ENCODE measurements at regions not wholly inside any gene's neighbourhood (a gene's known extent, or its start where the extent isn't known, plus 50 kb on each side); places are given as distances from the start of the nearest gene placed in this dataset.
"Not testable (repeated sequence)": the region's sequence is repeated elsewhere in the genome, so short reads cannot be mapped to it uniquely, and the experiment has no call there.

DNA sequence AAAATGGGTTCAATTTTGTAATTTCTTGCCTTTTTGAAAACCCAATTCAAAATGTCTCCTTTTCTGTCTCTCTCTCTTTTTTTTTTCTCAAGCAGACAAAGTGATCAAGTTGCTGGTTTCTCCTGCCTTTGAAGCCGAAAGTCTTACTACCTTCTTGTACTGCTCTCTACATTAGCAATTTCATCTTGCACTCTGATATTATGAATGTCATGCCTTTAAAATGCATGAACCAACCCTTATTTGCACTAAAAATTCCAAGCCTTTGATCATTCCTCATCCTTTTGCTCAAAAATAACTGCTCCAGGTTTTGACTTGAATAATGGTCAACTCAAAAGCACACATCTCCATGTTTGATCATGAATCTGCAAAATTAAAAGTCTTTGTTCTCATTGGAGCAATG is 125.2 kb downstream of the CETN3 start:
- DNase-seq, result no peak

DNA sequence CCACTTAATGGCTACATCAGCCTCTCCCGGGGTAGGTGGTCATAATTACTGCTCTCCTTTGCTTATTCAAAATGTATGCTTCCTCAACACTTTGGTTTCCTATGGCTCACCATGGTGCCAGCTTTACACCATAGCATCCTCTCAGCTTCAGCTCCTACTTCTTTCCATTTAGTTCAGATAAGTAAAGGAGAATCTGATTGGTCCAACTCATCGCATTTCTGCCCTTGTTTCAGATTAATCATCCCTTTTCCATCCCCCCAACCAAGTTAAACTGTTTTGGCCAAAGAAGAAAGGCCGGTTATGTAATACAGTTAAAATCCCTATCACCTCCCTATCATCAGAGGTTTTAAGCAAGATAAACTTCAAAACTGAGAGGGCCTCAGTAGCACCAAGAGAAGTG is 130.5 kb downstream of the CETN3 start:
- no peak for DNase-seq

DNA sequence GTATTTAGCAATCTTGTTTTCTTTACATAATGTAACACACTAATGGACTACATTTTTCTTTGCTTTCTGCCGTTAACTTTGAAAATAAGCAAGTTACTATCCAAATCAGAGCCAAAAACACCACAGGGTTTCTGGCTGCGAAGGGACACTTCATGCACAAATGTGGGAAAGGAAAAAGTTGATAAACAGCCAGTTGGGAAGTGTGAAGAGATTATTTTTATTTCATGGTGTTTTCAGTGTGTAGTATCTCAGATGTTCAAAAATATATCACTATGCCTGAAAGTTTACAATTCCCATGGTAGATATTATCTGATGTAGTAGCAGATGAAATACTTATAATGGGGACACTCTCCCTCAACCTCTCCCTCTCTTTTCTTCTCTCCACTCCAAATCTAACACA is 135.3 kb downstream of the CETN3 start:
- no peak for DNase-seq

DNA sequence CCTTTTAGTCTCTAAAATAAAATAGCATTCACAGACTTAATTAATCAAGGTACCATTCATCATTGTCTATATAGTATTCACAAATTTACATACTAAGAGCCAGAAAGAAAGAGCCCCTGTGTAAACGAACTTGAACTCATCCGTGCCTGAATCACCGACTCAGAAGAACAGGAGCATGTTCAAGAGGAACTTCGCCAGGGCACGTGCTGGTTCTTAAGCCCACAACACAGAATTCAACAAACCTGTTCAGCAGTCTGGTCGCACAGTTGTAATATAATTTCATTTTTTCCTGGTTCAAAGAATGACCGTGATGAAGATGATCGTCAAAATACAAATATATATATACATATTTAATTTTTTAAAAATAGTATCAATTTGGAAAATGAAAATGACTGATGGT is 141.9 kb downstream of the CETN3 start:
- DNase-seq, result no peak

DNA sequence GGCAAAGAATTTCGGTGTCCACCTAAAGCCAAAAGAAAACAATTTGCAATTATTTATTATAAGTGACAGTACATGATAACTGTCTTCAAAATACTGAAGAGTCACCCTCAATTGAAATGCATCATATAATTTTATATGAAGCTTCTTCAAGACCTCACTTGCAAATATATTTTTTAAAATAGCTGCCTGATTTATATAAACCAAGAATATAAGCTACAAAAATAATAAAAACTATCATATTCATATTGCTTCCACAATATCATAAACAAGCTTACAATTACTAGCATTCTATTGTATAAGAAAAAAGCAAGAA is 144.1 kb downstream of the CETN3 start:
- DNase-seq, result no peak

DNA sequence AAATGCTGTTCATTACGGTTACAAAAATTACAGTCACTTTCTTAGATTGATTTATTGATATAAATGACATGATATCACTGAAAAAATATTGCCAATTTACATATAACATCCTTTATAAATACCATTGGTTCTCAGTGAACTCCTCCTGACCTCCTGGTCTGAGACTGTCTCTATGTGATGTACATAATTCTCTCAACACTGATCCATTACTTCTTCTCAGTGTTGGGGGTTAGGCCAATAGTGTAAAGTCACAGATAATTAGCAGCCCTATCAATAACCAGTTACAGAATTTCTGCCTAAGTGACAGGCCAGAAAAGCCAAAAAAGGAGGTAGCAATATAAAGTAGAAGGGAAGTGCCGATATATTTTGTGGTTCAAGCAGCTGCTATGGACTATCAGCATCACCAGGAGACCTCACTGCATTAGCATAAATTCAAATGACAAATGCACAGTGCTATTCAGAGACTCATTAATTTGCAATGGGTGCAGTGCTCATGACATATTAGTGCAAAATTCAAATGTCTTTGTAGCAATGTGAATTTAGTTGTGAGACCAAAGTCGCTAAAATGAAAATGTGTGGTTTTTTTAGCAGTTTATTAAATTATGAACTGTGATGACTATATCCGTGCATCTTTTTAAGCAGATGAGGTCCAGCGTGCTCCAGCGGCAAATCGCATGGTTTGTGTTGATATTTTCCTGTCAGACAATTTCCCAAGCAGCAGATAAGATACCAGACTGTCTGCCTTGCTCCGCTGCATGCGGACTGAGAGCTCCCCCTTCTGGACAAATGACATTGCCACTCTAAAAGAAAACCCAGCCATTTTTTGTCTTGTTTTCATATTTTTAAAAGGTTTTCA is 144.6 kb downstream of the CETN3 start:
- DNase-seq, result peak; percentile 70

DNA sequence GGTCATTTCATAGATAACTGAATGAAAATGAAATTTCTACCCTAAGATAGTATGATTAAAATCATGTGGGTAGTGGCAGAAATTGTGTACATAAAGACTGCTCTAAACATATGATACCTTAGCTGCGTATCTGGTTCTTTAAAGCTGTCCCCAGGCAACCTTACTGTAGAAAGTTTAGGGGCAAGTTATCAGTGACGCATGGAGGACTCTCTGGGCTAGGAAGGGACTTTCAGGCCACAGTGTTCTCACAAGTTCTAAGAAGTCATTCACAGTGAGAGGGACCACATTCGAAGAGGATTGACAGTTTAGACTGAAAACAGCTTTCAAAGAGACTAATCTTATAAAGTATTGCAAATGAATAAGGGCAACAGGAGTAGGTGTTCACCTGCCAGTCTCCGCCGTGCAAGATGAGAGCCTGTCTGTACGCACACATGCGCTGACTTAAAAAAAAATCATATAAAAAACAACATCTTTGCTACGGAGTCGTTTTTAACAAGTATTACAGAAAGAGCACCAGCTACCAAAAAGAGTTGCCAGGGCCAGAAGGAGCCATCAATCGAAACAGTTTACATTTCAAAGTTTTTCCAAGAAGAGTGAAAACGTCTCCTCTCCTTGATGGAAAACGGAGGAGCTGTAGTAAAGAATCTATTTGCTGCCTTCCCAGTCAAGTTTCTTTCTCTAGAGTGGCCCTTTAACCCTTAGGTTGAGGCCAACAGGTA is 146.3 kb downstream of the CETN3 start:
- DNase-seq, result no peak

DNA sequence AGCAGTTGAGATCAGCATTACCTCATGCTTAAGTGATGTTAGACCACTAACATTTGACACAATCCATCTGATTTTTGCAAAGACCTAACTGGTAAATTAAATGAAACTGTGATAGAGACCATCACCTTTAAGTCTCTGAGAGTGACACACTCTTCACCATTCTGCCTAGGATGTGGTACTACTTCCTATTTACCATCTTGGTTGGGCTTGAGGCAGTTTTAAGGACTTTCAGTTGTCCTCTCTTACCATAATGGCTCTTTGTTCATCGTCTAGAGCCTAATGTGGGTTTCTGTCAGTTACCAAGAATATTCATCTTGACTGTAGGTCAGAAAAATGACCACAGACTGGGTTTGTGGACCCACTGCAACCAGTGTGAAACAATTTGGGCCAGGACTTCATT is 158.1 kb downstream of the CETN3 start:
- DNase-seq, result no peak

DNA sequence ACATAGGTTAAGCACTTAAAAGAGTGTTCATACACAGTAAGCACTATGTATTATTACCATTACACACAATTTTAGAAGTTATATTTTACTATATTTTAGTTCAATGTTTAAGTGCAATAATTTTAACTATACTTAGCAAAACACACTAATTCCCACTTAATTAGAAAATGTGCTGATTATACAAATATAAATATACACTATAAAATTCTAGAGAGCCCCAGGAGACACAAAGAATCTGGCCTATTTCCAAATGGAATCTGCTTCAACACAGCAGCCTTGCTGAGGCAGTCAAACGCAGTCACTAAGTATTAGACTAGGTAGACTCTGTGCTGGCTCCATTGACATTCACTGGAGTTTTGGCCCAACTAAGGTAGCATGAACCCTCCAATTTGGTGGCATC is 160.9 kb downstream of the CETN3 start:
- no peak for DNase-seq

DNA sequence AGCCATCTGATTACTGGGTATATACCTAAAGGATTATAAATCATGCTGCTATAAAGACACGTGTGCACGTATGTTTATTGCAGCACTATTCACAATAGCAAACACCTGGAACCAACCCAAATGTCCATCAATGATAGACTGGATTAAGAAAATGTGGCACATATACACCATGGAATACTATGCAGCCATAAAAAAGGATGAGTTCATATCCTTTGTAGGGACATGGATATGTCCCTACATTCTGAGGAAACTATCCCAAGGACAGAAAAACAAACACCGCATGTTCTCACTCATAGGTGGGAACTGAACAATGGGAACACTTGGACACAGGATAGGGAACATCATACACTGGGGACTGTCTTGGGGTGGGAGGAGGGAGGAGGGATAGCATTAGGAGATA is 165.7 kb downstream of the CETN3 start:
- not testable (repeated sequence) for DNase-seq

DNA sequence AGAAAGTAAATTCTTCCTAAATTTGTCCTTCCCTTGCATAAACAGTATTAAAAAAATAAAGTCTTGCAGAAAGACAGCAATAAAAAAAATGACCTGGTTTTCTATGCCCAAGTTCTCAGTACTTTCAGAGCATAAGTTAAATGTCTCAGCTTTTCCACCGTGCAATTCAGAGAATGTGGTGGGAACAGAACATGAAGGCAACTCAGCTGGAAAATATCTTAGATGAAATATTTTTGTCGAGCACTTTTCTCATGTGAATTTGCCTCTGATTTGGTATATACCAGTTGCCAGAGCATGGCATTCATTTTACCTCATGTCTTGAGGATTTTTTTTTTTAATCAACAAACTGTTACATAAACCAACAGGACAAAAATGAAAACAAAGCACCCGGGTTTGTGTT is 176.1 kb downstream of the CETN3 start:
- no peak for DNase-seq

DNA sequence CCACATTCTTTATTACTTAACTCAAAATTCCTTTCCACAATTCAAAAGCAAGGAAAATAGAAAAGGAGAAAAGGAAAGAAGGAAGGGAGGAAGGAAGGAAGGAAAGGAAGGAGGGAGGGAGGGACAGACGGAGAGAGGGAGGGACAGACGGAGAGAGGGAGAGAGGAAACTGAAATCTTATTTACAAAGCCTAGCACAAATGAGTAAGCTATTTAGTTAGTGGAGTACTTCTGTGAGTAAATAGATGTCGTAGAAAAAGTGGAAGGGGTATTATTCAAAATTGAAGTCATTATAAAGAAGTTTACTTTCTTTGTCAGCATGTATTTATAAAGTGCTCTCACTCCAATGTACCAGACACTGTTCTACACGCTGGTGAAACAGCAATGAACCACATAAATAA is 177.9 kb downstream of the CETN3 start:
- DNase-seq, result no peak

DNA sequence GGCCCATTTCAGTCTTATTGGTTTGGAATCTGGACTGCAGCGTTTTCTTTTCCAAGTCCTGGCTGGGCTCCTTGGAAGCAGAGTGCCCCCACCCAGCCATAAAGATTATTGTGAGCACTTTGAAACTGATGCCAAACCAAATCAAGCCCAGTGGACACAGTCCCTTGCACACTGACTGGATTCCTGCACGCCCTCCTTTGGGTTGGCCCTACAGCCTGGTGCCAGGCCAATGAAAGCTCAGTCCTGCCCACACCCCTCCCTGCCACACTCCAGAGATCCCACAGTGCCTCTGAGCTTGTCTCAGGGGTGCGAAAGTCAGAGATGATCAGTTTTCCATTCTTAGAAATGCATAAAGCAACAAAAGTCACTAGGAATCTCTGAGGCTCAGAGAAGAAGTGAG is 181.9 kb downstream of the CETN3 start:
- DNase-seq, result no peak

DNA sequence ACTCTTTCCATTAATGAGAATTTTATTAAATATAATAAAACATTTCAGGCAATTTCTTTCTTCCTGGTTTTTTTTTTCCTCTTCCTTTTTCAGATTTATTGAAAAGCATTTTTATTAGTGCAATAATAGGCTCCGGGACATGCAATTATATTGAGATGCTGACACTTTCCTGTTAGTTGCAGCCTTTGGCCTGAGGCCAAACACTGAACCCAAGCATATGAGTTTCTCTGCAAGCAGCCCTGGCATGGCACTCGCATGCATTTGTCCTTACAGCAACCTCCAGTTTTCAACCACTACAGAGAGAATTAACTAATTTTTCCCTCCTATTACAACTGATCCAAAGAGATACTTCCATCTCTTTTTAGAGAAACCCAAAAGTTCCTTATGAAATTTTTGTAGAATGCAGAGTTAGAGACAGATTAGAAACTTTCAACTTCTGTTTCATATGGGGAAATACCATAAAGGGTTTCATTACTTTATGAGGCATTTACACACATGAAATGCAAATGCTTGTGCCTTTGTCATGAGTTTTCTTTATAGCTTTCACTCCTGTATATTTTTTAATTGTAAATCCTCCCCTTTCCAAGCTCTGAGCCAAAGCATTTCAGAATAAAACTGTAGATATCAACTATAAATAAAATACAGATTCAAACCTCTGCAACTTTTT is 183.0 kb downstream of the CETN3 start:
- no peak for DNase-seq

DNA sequence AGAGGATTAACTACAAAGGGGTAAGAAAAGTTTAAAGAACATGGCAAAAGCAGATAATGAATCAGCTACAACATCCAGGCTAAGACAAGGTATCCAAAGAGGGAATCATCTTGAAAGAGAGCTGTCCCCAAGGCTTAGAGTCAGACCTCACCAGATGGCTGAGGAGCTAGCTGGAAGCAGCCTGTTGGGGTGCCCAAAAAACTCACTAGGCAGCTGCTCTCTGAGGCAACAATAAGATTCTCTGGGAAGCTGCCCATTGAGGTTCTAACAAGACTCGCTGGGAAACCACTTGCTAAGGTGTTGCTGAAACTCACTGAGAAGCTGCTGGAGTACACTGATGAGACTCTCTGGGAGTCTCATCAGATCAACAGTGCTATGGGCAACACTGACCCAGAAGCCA is 185.2 kb downstream of the CETN3 start:
- DNase-seq, result no peak

DNA sequence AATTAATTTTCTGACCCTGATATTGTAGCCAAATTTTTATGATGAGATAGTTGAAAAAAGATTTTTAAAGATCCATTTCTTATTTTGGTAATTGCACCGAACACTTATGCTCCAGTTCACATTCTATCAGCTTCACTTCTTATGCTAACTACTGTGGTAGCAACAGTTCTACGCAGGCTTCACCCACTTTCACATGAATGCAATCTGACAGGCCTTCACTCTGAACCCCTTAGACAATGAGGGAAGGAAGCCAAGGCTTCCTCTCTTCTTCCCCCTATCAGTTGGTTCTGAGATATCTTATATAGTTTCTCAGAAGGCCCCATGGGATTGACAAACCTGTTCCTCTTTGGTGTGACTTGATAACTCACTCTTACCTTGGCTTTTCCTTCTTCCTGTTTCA is 185.8 kb downstream of the CETN3 start:
- DNase-seq, result no peak

DNA sequence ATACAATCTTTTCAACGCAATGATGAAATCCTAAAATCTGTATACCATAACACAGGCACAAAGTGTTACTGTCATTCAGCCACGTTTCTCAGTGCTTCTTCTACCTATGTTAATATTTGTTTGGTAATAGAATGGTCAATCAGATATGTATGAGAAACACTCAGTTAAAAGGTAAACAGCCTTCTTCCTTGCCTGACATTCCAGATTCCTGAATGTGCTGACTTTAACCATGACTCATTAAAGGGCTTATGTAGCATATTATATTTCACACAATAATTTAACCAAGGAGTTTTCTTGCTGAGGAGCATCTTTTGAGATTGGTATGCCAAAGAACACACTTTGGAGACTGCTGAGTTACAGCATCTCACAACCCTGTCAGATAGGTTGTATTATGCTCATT is 187.6 kb downstream of the CETN3 start:
- DNase-seq, result no peak

DNA sequence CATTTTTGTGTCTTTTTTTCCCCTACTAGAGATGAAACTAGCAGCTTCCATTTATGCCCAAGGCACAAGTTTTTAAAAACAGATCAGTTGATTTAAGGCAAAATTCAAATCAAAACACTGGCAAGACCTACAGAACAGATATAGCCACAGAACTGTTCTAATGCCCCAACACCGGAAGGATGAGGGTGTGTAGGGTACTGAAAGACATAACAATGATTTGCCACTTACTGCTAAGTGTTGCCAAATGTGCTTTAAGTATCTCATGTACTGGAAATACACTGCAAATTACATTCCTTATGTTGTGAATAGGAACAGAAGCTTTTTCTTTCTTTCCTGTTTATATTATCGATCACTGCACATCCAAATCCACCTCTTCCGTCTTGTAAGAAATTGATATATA is 189.0 kb downstream of the CETN3 start:
- no peak for DNase-seq

DNA sequence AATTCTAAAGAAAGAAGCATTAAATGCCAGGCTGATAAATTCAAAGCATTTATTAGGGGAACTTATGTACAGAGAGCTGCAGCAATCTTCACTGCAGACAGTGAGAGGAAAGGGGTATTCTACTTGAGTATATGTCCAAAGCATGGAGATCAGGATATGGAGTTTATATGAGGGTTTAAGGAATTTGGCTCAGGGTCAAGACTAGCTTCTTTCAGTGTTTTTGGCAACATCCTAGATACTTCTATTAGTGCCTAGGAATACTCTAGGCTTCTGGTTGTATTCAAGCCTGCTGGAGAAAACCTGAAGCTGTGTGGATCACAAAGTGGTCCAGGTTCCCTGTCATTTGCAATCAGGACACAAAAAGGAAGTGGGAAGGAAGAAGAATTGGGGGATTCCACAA is 194.6 kb downstream of the CETN3 start:
- no peak for DNase-seq

DNA sequence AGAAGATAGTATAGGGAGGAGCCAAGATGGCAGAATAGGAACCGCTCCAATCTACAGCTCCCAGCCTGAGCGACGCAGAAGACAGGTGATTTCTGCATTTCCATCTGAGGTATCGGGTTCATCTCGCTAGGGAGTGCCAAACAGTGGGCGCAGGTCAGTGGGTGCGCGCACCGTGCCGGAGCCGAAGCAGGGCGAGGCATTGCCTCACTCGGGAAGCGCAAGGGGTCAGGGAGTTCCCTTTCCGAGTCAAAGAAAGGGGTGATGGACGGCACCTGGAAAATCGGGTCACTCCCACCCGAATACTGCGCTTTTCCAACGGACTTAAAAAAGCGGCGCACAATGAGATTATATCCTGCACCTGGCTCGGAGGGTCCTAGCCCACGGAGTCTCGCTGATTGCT is 201.2 kb downstream of the CETN3 start:
- not testable (repeated sequence) for DNase-seq

DNA sequence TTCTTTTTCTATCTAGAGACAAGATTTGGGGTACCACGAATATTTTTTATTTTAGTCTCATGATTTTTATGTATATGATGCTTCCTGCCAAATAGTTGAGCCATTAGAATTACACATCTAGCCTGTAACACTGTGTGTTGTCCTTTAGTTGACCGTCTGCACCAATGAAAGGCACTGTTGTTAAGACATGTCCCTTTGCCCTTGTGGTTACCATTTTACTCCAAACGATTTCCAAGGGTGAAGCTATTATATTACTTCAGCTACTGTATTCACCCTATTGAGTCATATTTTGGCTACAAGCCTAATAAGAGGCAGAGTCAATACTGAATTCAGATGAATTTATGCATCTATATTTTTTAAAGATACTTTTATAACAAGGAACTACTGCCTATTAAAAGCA is 207.6 kb downstream of the CETN3 start:
- DNase-seq, result no peak

DNA sequence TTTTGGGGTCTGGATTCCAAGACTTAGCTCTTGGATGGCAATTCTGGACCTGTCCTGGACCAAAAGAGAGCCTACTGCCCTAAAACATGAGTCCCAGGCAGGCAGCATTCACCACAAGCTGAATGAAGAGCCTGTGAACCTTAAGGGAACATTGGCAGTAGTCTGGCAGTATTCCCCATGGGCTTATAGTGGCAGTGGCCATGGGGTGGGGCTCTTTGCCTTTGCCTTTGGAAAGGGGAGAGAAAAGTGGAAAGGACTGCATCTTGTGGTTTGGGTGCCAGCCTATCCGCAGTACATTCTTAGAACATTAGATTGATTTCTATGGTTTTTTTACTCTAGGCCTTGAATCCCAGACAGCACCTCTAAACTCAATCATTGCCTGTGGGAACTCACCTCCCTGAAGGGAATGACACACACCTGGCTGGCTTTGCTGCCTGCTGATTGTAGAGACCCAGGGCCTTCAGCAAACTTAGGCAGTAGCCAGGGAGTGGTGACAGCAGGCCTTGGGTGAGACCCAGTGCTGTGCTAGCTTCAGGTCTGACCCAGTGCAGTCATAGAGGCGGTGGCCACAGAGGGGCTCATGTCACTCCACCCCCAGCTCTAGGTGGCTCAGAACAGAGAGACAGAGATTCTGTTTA is 216.3 kb downstream of the CETN3 start:
- no peak for DNase-seq

DNA sequence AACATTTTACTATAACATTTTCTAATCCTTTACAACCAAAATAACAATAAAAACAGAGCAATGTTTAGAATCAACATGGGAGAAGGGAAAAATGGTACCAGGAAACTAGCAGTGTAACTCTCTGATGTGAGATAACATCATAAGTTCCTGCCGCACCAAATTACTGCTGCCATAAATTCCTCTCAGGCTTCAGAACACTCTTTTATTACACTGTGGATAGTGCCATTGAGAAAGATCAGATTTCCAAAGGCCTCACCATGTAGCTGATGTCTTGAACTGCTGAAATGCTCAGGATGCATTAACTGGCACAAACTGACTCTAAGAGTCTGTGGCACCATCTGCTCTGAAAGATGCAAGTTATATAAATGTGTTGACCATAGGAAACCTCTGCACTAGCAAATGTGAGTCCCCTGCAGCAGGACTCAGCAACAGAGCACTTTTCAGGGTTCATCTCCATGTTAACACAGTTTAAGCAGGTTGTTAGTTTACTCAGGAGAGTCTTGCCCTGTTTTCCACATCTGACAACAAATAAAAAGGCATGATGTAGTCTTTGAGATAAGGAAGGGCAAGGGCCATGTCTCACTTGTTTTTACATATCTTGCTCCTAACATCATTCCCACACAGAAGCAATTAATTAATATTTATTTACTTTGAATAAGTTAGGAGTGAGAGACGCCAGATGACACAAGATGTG is 218.1 kb downstream of the CETN3 start:
- DNase-seq, result no peak
